ENCODE measurements at regions not wholly inside any gene's neighbourhood (a gene's known extent, or its start where the extent isn't known, plus 50 kb on each side); places are given as distances from the start of the nearest gene placed in this dataset.

DNA sequence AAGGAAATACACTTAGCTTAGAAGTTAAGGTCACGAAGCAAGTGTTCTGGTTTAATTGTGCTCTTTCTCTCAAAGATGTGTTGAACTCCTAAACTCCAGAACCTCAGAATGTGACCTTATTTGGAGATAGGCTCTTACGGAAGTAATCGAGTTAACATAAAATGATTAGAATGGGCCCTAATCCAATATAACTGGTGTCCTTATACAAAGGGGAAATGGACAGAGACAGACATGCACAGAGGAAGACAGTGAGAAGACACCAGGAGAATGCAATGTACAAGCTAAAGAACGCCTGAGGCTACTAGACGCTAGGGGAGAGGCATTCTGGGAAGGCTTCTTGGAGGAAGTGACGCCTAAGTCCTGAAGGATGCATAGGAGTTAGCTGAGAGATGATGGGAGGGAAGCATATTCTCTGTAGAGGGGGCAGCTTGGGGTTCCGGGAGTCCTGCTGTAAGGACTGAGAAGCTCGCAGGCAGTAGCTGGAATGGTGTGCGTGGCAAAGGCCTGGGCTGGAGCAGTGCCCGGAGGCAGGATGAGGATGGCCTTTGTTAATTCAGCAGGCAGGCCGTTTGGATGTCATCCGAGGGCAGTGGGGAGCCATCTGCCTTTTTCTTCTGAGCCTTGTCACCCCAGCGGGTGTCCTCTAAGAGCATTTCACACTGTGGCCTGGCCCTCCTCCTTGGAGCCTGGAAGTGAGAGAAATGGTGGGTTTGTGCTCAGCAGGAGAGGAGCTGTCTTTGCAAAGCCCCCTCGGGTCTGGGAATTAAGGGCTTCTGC lies 513.4 kb downstream of the SHQ1 start:
- 96% methylated on average over 3 of the region's 14 CpGs for WGBS (ENCODE audit: insufficient coverage, low lambda C conversion rate)
- peak in 1 of 2 donors; percentile 40 for DNase-seq
- Histone ChIP-seq H3K4me3 (ENCODE audit: low read length) (no peak overlapping the region), H3K4me1 (ENCODE audit: control insufficient read depth, insufficient read depth, low read length) (peaks cover 12% of the 10 kb centered on the region), H3K9me3 (ENCODE audit: control insufficient read depth, low read depth, low read length) (no peaks in the 10 kb centered on the region), H3K27me3 (ENCODE audit: control insufficient read depth, insufficient read depth, low read length) (no peaks in the 10 kb centered on the region), H3K36me3 (ENCODE audit: control insufficient read depth, insufficient read depth, low read length) (no peaks in the 10 kb centered on the region), H3K27ac (ENCODE audit: low read length) (no peak overlapping the region)

DNA sequence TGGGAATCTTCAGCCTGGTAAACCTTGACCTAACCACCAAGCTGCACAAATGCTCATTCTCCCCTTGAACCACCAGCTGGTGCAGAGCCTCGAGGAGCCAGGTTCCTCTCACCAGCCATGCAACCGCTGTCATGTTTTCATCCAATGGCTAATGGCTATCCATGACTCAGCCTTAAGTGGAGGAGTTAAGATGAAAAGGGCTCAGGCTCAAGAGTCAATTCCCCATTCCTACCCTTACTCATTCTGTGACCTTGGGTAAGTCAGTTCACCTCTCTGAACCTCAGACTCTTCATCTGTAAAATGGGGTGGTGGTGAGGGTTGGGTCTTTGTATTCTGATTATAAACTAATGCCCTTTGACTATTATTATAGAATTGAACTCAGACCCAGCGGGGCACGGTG lies 515.6 kb downstream of the SHQ1 start:
- no CpG with 5 or more reads among the region's 4 CpGs for WGBS (ENCODE audit: insufficient coverage, low lambda C conversion rate)
- Histone ChIP-seq H3K36me3 (ENCODE audit: control insufficient read depth, insufficient read depth, low read length) (no peaks in the 10 kb centered on the region), H3K9me3 (ENCODE audit: control insufficient read depth, low read depth, low read length) (no peaks in the 10 kb centered on the region), H3K4me1 (ENCODE audit: control insufficient read depth, insufficient read depth, low read length) (peaks cover 17% of the 10 kb centered on the region), H3K27ac (ENCODE audit: low read length) (no peak overlapping the region), H3K27me3 (ENCODE audit: control insufficient read depth, insufficient read depth, low read length) (peaks cover 3% of the 10 kb centered on the region), H3K4me3 (ENCODE audit: low read length) (no peak overlapping the region)
- DNase-seq: no peak

DNA sequence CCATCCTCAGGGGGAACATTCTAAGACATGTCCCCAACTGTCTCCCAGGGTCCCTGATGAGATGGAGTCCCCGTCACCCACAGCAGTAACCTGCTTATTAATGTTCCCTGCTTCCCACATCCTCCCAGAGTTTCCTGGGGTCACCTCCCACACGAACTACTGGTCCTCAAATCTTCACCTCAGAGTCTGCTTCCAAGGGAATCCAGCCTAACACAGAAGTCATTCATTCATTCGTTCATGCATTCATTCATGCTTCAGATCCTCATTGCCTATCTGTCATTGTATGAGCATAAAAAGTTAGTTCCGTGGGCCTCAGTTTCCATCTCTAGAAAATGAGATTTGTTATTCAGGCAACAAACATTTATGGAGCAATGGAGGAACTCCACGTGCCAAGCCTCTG lies 516.2 kb downstream of the SHQ1 start:
- WGBS (ENCODE audit: insufficient coverage, low lambda C conversion rate): 81% methylated on average over 3 of the region's 5 CpGs
- Histone ChIP-seq H3K9me3 (ENCODE audit: control insufficient read depth, low read depth, low read length) (no peaks in the 10 kb centered on the region), H3K27ac (ENCODE audit: low read length) (no peak overlapping the region), H3K27me3 (ENCODE audit: control insufficient read depth, insufficient read depth, low read length) (peaks cover 3% of the 10 kb centered on the region), H3K4me1 (ENCODE audit: control insufficient read depth, insufficient read depth, low read length) (peaks cover 14% of the 10 kb centered on the region), H3K36me3 (ENCODE audit: control insufficient read depth, insufficient read depth, low read length) (no peaks in the 10 kb centered on the region), H3K4me3 (ENCODE audit: low read length) (no peak overlapping the region)
- no peak for DNase-seq

DNA sequence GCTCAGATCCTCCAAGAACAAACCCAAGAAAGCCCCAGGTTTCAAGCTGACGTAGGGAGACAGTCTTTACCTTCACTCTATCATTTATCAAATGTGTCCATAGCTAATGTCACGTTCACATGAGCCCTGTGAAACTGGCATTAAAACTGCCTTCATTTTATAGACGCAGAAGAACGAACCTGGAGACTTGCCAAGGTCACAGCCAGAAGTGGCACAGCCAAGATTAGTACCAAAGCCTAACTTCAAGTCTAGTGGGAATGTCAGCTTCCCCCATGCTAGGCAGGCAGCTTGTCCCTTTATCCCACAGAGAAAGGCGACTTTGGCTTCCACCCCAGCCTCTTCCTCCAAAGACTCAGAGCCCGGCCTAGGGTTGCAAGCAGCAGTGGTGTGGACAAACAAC lies 517.2 kb downstream of the SHQ1 start:
- no peak overlapping the region for H3K4me3 ChIP-seq (ENCODE audit: low read length)
- peaks cover 3% of the 10 kb centered on the region for H3K27me3 ChIP-seq (ENCODE audit: control insufficient read depth, insufficient read depth, low read length)
- H3K9me3 ChIP-seq (ENCODE audit: control insufficient read depth, low read depth, low read length): no peaks in the 10 kb centered on the region
- WGBS (ENCODE audit: insufficient coverage, low lambda C conversion rate): no CpG with 5 or more reads among the region's 6 CpGs
- no peaks in the 10 kb centered on the region for H3K36me3 ChIP-seq (ENCODE audit: control insufficient read depth, insufficient read depth, low read length)
- peaks cover 5% of the 10 kb centered on the region for H3K4me1 ChIP-seq (ENCODE audit: control insufficient read depth, insufficient read depth, low read length)
- no peak for DNase-seq
- no peak overlapping the region for H3K27ac ChIP-seq (ENCODE audit: low read length)

DNA sequence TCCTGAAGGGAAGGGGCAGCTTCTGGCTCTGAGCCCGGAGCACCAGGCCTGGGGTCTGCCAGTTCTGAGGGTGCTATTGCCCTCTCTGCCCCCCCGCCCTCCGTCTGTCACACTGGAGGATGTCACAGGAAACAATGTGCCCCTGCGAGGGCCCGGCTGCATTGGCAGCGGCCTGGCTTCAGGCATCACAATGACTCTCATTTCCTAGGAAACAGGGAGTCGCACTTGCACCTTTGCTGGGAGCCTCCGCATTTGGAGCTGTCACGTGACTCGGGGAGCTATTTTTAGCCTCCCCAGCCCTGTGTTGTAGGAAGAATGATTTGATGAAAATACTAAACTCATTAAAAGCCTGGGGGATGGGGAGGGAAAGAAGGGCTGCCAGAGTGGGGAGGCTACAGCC lies 518.9 kb downstream of the SHQ1 start:
- WGBS (ENCODE audit: insufficient coverage, low lambda C conversion rate): no CpG with 5 or more reads among the region's 10 CpGs
- no peak overlapping the region for H3K27ac ChIP-seq (ENCODE audit: low read length)
- DNase-seq: peak; percentile 44 to 46
- no peaks in the 10 kb centered on the region for H3K36me3 ChIP-seq (ENCODE audit: control insufficient read depth, insufficient read depth, low read length)
- no peaks in the 10 kb centered on the region for H3K9me3 ChIP-seq (ENCODE audit: control insufficient read depth, low read depth, low read length)
- H3K4me3 ChIP-seq (ENCODE audit: low read length): no peak overlapping the region
- H3K4me1 ChIP-seq (ENCODE audit: control insufficient read depth, insufficient read depth, low read length): peaks cover 5% of the 10 kb centered on the region
- H3K27me3 ChIP-seq (ENCODE audit: control insufficient read depth, insufficient read depth, low read length): peaks cover 3% of the 10 kb centered on the region

DNA sequence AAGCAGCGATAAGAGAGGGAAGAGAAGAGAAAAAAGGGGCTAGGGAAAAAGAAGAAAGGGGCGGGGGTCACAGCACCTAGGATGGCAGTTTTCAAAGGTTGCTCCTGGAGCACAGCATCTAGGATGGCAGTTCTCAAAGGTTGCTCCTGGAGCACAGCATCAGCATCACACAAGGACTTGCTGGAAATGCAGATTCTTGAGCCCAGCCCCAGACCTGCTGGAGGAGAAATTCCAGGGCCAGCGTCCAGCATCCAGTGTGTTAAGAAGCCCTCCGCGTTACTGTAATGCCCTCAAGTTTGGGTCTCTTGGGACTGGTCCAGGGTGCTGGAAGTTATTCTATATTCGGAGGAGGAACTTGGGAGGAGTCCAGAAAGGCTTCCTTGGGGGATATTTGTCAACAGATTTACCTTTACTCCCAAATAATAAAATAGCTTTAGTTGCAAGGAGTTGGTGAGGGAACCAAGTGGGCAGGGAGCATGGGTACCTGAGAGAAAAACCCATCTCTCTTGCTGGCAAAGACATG lies 519.4 kb downstream of the SHQ1 start:
- Histone ChIP-seq H3K27ac (ENCODE audit: low read length) (no peak overlapping the region), H3K4me3 (ENCODE audit: low read length) (no peak overlapping the region), H3K36me3 (ENCODE audit: control insufficient read depth, insufficient read depth, low read length) (no peaks in the 10 kb centered on the region), H3K27me3 (ENCODE audit: control insufficient read depth, insufficient read depth, low read length) (peaks cover 3% of the 10 kb centered on the region), H3K9me3 (ENCODE audit: control insufficient read depth, low read depth, low read length) (no peaks in the 10 kb centered on the region), H3K4me1 (ENCODE audit: control insufficient read depth, insufficient read depth, low read length) (peaks cover 5% of the 10 kb centered on the region)
- 60% methylated on average over 1 of the region's 6 CpGs for WGBS (ENCODE audit: insufficient coverage, low lambda C conversion rate)
- no peak for DNase-seq

DNA sequence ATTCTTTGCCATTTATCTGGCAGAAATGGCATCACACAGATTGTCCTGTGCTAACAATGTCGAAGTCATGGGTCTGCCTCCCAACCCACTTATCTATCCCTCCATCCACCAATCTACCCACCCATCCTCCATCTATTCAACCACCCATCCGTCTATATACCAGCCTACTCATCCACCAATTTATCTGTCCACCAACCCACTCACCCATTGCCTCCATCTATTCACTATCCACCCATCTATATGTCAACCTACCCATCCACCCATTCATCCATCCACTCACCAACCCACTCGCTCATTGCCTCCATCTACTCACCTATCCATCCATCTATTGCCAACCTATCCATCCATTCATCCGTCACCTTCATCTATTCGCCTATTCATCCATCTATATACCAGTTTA lies 521.2 kb downstream of the SHQ1 start:
- DNase-seq: no peak
- Histone ChIP-seq H3K9me3 (ENCODE audit: control insufficient read depth, low read depth, low read length) (no peaks in the 10 kb centered on the region), H3K27me3 (ENCODE audit: control insufficient read depth, insufficient read depth, low read length) (peaks cover 3% of the 10 kb centered on the region), H3K36me3 (ENCODE audit: control insufficient read depth, insufficient read depth, low read length) (no peaks in the 10 kb centered on the region), H3K4me1 (ENCODE audit: control insufficient read depth, insufficient read depth, low read length) (peaks cover 5% of the 10 kb centered on the region), H3K4me3 (ENCODE audit: low read length) (no peak overlapping the region), H3K27ac (ENCODE audit: low read length) (no peak overlapping the region)
- 96% methylated on average over 4 of the region's 5 CpGs for WGBS (ENCODE audit: insufficient coverage, low lambda C conversion rate)

DNA sequence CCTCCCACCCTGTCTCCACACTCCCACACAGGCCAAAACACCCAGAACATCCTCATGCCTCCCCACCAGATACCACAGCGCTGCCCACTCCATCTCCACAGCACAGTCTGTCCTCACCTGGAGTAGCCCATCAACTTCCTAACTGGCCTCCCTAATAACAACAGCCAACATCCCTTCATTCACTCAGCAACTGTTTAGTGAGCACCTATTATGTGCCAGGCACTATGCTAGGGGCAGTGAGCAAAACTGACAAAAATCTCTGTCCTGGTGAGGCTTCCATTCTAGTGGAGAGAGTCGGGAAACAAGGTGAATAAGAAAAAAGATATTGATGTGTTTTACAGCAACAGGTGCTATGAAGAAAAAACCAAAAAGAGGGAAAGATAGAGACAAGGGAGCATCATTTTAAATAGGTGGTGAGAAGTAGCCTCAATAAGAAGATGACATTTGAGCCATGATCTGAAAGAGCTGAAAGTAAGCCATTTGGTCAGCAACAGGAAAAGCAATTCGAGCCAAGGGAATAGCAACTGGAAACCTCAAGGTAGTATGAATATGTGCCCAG lies 523.9 kb downstream of the SHQ1 start:
- DNase-seq: no peak
- peaks cover 2% of the 10 kb centered on the region for H3K27me3 ChIP-seq (ENCODE audit: control insufficient read depth, insufficient read depth, low read length)
- WGBS (ENCODE audit: insufficient coverage, low lambda C conversion rate): no CpG with 5 or more reads among the region's 3 CpGs
- H3K9me3 ChIP-seq (ENCODE audit: control insufficient read depth, low read depth, low read length): no peaks in the 10 kb centered on the region
- H3K36me3 ChIP-seq (ENCODE audit: control insufficient read depth, insufficient read depth, low read length): no peaks in the 10 kb centered on the region
- H3K4me1 ChIP-seq (ENCODE audit: control insufficient read depth, insufficient read depth, low read length): peaks cover 5% of the 10 kb centered on the region
- H3K4me3 ChIP-seq (ENCODE audit: low read length): no peak overlapping the region
- no peak overlapping the region for H3K27ac ChIP-seq (ENCODE audit: low read length)

DNA sequence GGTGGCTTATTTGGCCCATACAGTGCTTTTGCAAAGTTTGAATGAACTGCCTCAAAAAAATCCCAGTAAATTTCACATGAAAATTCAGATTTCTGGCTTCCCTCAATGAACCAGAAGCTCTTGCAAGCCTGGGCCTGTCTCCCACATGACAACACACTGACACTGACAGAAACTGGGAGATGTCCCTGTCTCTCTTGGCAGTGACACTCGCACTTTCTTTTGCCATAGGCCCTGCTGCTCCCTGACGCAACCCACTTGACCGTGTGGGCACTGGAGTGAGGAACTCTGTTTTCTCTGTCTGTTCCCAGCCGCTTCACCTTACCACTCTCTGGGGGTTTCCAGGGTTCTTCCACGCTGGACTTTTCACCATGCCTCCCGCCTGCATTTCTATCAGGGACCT lies 524.5 kb downstream of the SHQ1 start:
- WGBS (ENCODE audit: insufficient coverage, low lambda C conversion rate): 94% methylated on average over 4 of the region's 6 CpGs
- H3K27ac ChIP-seq (ENCODE audit: low read length): no peak overlapping the region
- H3K9me3 ChIP-seq (ENCODE audit: control insufficient read depth, low read depth, low read length): no peaks in the 10 kb centered on the region
- no peak overlapping the region for H3K4me3 ChIP-seq (ENCODE audit: low read length)
- no peaks in the 10 kb centered on the region for H3K4me1 ChIP-seq (ENCODE audit: control insufficient read depth, insufficient read depth, low read length)
- no peaks in the 10 kb centered on the region for H3K36me3 ChIP-seq (ENCODE audit: control insufficient read depth, insufficient read depth, low read length)
- no peaks in the 10 kb centered on the region for H3K27me3 ChIP-seq (ENCODE audit: control insufficient read depth, insufficient read depth, low read length)
- DNase-seq: no peak

DNA sequence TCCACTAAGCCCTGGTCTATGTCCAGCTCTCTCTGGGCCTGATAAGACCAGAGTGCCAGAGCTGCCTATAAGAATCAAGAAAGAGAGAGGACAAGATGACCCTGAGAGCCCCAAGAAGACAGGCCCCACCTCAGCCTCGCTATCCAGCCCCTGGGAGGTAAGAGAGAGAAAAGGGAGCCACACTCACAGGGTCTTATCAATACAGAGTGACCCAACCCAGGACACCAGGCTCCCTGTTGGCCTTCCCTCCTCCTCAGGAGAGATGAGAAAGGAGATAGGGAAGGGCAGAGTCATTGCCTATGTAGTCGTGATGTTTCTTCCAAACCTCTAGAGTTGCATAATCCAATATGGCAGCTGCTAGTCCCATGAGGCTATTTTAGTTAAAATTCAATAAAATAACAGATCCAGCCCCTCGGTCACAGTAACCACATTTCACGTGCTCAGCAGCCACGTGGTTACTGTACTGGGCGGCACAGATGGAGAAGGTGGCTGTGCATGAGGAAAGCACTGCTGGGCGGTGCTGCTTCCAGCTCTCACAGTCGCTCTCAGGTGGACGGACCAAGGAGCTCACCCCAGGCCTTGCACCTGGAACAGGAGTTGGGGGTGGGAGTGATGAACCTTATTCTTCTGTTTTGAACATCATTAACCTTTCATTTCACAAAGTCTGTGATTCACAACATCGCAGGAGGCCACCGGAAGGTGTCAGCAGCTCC lies 525.8 kb downstream of the SHQ1 start:
- H3K36me3 ChIP-seq (ENCODE audit: control insufficient read depth, insufficient read depth, low read length): no peaks in the 10 kb centered on the region
- H3K27me3 ChIP-seq (ENCODE audit: control insufficient read depth, insufficient read depth, low read length): no peaks in the 10 kb centered on the region
- no peak overlapping the region for H3K4me3 ChIP-seq (ENCODE audit: low read length)
- H3K9me3 ChIP-seq (ENCODE audit: control insufficient read depth, low read depth, low read length): no peaks in the 10 kb centered on the region
- H3K27ac ChIP-seq (ENCODE audit: low read length): no peak overlapping the region
- DNase-seq: no peak
- no peaks in the 10 kb centered on the region for H3K4me1 ChIP-seq (ENCODE audit: control insufficient read depth, insufficient read depth, low read length)
- WGBS (ENCODE audit: insufficient coverage, low lambda C conversion rate): no CpG with 5 or more reads among the region's 11 CpGs
